Stimulated activated CD4-positive, alpha-beta T cell treated with anti-CD3 and anti-CD28 coated beads, TNF-alpha, amount 100 ng/mL, for 48 hours (primary cell): ENCODE measurements at regions not wholly inside any gene's neighbourhood (a gene's known extent, or its start where the extent isn't known, plus 50 kb on each side); places are given as distances from the start of the nearest gene placed in this dataset.

ENCODE experiments used
- DNase-seq, 3 donors: peaks; one replicate each; pipeline ENCODE4 v3.0.0-alpha.2; 2020; ENCODE audit warnings: low read depth in 3 of 3

DNA sequence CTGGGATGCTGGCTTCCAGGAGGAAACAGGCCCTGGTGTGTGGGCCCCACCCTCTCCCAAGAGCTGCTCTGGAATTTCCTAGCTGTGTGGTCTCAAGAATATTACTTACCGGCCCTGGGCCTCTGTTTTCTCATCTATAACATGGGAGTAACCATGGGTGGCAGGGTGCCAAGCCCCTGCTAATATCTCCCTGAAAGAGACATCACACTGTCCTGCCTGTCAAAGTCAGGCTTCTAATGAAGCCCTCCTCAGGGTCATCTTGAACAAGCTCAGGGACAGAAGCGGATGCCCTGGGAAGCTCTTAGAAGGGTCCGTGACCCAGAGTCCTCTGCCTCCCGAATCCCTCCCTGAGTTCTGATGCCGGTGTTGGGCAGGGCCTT lies 173.2 kb upstream of the HDAC4 start:
- no peak for DNase-seq

GRCh38 chr2:239570971-239571520 lies 170.2 kb upstream of the HDAC4 start:
- no peak for DNase-seq

- DNase-seq, result no peak
Measured at GRCh38 chr2:239570216-239570925, 169.6 kb upstream of the HDAC4 start.

DNA sequence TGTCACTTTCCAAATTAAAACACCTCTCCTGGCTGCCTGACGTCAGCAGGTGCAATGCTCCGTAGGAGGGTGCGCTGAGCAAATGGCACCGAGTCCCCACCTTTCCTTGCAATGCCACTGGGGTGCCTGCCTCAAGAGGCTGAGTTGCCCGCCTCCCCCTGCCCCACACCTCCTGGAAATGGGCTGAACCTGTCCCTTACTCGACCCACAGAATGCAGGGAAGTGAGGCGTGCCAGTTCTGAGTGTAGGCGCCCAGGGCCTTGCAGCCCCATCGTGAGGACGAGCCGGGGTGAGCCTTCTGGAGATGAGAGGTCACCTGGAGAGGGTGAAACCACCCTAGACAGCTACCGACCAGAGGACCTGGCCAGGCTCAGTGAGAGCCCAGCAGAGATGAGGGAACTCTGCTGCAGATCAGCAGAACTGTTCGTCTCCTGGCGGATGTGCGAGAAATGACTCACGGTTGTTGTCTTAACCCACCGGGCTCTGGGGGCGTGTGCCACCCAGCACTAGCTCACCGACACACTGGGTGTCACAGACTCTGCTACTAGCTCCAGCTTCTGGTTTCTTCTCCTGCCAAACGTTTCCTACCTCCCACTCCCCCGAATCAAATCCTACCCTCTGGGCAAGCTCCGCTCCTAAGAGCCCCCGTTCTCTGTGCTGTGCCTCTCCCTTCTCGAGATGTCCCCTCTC lies 168.7 kb upstream of the HDAC4 start:
- DNase-seq, result no peak

DNA sequence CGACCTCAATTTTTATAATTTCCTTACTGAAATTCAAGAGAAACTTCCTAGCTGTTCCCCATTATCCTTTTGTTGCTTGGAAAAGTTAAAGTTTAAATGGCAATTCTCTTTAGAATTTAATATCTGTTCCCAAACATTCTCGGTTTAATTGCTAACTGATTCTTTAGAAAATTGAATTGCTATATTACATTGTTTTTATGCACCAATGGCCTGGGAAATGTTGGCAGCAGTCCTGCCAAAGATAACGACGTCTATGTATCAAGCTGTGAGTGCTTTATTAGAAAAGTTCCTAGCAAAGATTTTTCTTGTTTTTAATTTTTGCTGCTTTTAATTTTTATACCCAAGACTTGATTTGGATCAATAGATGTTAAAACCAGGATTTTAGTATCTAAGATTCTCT lies 167.8 kb upstream of the HDAC4 start:
- DNase-seq, result no peak

- DNase-seq, result no peak
Measured at GRCh38 chr2:239567786-239568185, 167.0 kb upstream of the HDAC4 start.

- DNase-seq, result no peak
Measured at GRCh38 chr2:239566995-239567568, 166.3 kb upstream of the HDAC4 start.

- no peak for DNase-seq
Measured at GRCh38 chr2:239566162-239566994, 165.6 kb upstream of the HDAC4 start.

DNA sequence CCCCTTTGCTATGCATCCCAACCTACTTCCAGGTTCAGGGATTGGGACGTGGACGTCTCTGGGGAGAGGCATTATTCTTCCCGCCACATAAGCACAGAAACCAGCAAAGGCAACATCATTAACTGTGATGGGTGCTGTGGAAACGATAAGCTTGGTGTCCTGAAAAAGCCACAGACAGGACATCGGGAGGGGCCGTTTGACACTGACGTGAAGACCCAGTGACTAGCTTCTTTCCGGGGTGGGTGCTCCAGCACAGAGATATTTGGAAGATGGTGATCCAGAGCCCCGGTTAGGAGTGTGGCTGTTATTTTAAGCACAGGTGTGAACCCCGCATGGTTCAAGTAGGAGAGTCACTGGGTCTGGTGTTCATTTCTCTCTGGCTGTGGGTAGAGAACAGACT lies 163.8 kb upstream of the HDAC4 start:
- DNase-seq, result no peak

DNA sequence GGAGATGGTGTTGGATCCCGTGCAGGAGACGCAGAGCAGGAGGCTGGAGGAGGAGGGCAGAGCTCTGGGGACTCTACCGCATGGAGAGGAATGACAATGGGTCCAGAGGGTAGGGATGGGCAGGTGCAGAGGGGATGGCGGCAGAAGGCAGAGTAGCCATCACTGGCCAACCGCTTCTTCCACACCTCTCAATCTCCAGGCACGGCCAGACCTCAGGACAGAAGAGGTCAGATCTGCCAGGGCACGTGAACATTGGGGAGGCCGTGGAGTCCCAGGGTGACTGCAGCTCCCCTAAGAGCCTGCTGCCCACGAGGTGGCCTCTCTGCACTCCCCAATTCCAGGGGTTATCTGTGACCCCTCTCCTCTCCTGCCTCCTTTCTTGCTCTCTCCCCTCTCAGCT lies 162.7 kb upstream of the HDAC4 start:
- no peak for DNase-seq

GRCh38 chr2:239561446-239562001 lies 160.7 kb upstream of the HDAC4 start:
- DNase-seq, result no peak

- no peak for DNase-seq
Measured at GRCh38 chr2:239559417-239560261, 158.8 kb upstream of the HDAC4 start.

DNA sequence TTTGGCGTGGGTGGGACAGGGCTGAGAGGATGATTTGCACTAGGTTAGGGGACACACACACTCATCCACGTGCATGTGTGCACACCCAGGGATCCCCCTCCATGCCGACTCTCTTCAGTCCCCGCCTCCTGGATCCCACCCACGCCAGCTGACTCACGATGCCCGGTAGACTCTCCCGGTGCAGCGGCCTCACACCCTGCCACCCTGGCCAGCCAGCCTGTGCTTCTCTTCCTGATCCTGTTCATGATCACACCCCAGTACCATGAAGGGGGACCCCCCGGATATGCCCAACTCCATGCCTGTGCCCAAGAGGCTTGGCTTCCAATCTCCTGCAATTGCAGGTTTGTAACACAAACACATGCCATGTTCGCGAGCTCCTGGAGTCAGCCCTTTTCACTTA lies 157.8 kb upstream of the HDAC4 start:
- no peak for DNase-seq

GRCh38 chr2:239557516-239557915 lies 156.7 kb upstream of the HDAC4 start:
- no peak for DNase-seq

DNA sequence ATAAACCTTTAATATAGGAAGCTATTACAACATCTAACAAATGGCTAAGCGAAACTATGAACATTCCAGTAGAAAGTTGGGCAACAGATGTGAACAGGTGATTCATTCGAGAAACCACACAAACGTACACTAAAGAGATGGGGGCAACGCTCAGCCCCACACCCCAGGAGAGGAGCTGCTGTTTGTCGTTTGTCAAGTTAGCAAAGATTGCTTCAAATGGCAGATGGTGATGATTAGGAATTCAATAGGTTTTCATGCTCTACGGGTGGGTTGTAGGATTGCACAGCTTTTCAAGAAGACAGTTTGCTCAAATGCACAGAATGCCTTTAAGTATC lies 154.7 kb upstream of the HDAC4 start:
- DNase-seq, result no peak

- no peak for DNase-seq
Measured at GRCh38 chr2:239554766-239555570, 154.1 kb upstream of the HDAC4 start.

- DNase-seq, result no peak
Measured at GRCh38 chr2:239553376-239554000, 152.7 kb upstream of the HDAC4 start.

DNA sequence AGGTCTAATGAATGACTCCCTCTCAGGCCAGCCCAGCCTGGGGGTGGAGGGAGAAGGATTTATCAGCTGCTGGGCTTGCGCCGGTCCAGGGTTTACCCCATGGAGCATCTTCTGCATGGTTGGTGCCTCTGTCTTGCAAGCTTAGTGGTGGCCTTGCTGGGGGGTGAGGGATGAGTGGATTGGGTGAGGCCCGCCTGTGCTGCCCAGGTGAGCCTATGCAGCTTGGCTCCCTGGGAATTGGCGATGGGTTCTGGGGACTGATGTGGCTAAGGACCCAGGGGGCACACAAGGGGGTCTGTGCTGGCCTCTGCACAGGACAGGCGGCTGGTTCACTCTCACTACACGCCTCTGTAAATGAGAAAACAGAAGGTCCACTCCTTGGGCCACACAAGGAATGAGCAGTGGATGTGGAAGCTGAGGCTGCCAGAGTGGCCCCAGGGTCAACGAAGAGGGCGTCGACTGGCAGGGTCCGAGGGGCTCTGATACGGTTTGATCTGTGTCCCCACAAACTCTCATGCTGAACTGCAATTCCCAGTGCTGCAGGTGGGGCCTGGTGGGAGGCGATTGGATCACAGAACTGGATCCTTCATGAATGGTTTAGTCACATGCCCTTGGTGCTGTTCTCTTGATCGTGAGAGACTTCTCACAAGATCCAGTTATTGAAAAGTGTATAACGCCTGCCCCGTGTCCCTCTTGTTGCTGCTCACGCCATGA lies 151.6 kb upstream of the HDAC4 start:
- DNase-seq, result no peak

- DNase-seq, result no peak
Measured at GRCh38 chr2:239551206-239551605, 150.4 kb upstream of the HDAC4 start.
